ENCODE measurements at regions not wholly inside any gene's neighbourhood (a gene's known extent, or its start where the extent isn't known, plus 50 kb on each side); places are given as distances from the start of the nearest gene placed in this dataset.

- Mint-ChIP-seq H3K27me3 (no peaks in the 10 kb centered on the region), H3K4me1 (no peaks in the 10 kb centered on the region), H3K4me3 (no peak overlapping the region), H3K36me3 (ENCODE audit: low read depth) (no peaks in the 10 kb centered on the region), H3K27ac (no peak overlapping the region)
- no peak for ATAC-seq
- no peak for DNase-seq
- H3K9me3 ChIP-seq (ENCODE audit: control insufficient read depth, low read length, poor library complexity, severe bottlenecking), result no peaks in the 10 kb centered on the region
Measured at GRCh38 chr5:2257326-2258244, 374.9 kb upstream of the IRX4 start.

GRCh38 chr5:2256691-2257280 is 374.1 kb upstream of the IRX4 start:
- no peak for ATAC-seq
- H3K27ac Mint-ChIP-seq, result no peak overlapping the region
- no peaks in the 10 kb centered on the region for H3K4me1 Mint-ChIP-seq
- no peaks in the 10 kb centered on the region for H3K36me3 Mint-ChIP-seq (ENCODE audit: low read depth)
- no peak overlapping the region for H3K4me3 Mint-ChIP-seq
- H3K27me3 Mint-ChIP-seq, result no peaks in the 10 kb centered on the region
- no peak for DNase-seq
- H3K9me3 ChIP-seq (ENCODE audit: control insufficient read depth, low read length, poor library complexity, severe bottlenecking), result no peaks in the 10 kb centered on the region

GRCh38 chr5:2255915-2256690 is 373.4 kb upstream of the IRX4 start:
- Mint-ChIP-seq H3K27me3 (no peaks in the 10 kb centered on the region), H3K4me3 (no peak overlapping the region), H3K4me1 (no peaks in the 10 kb centered on the region), H3K36me3 (ENCODE audit: low read depth) (no peaks in the 10 kb centered on the region), H3K27ac (no peak overlapping the region)
- H3K9me3 ChIP-seq (ENCODE audit: control insufficient read depth, low read length, poor library complexity, severe bottlenecking), result no peaks in the 10 kb centered on the region
- no peak for DNase-seq
- ATAC-seq, result no peak

- Mint-ChIP-seq H3K36me3 (ENCODE audit: low read depth) (no peaks in the 10 kb centered on the region), H3K27me3 (no peaks in the 10 kb centered on the region), H3K27ac (no peak overlapping the region), H3K4me1 (no peaks in the 10 kb centered on the region), H3K4me3 (no peak overlapping the region)
- no peak for DNase-seq
- ATAC-seq, result no peak
- no peaks in the 10 kb centered on the region for H3K9me3 ChIP-seq (ENCODE audit: control insufficient read depth, low read length, poor library complexity, severe bottlenecking)
Measured at GRCh38 chr5:2254880-2255750, 372.4 kb upstream of the IRX4 start.

GRCh38 chr5:2254406-2254805 is 371.7 kb upstream of the IRX4 start:
- no peak overlapping the region for H3K27ac Mint-ChIP-seq
- no peaks in the 10 kb centered on the region for H3K9me3 ChIP-seq (ENCODE audit: control insufficient read depth, low read length, poor library complexity, severe bottlenecking)
- no peaks in the 10 kb centered on the region for H3K27me3 Mint-ChIP-seq
- ATAC-seq, result no peak
- no peaks in the 10 kb centered on the region for H3K4me1 Mint-ChIP-seq
- no peak overlapping the region for H3K4me3 Mint-ChIP-seq
- DNase-seq, result no peak
- no peaks in the 10 kb centered on the region for H3K36me3 Mint-ChIP-seq (ENCODE audit: low read depth)

- H3K27ac Mint-ChIP-seq, result no peak overlapping the region
- H3K36me3 Mint-ChIP-seq (ENCODE audit: low read depth), result no peaks in the 10 kb centered on the region
- no peaks in the 10 kb centered on the region for H3K27me3 Mint-ChIP-seq
- H3K4me3 Mint-ChIP-seq, result no peak overlapping the region
- H3K9me3 ChIP-seq (ENCODE audit: control insufficient read depth, low read length, poor library complexity, severe bottlenecking), result no peaks in the 10 kb centered on the region
- DNase-seq (no peak), ATAC-seq (no peak)
- H3K4me1 Mint-ChIP-seq, result no peaks in the 10 kb centered on the region
Measured at GRCh38 chr5:2253040-2253975, 370.6 kb upstream of the IRX4 start.

- no peak overlapping the region for H3K4me3 Mint-ChIP-seq
- no peak for DNase-seq
- H3K27ac Mint-ChIP-seq, result no peak overlapping the region
- no peaks in the 10 kb centered on the region for H3K27me3 Mint-ChIP-seq
- H3K9me3 ChIP-seq (ENCODE audit: control insufficient read depth, low read length, poor library complexity, severe bottlenecking), result no peaks in the 10 kb centered on the region
- no peaks in the 10 kb centered on the region for H3K4me1 Mint-ChIP-seq
- no peaks in the 10 kb centered on the region for H3K36me3 Mint-ChIP-seq (ENCODE audit: low read depth)
- ATAC-seq, result no peak
Measured at GRCh38 chr5:2251751-2252150, 369.0 kb upstream of the IRX4 start.

GRCh38 chr5:2251298-2251697 is 368.6 kb upstream of the IRX4 start:
- no peak for DNase-seq
- H3K4me1 Mint-ChIP-seq, result no peaks in the 10 kb centered on the region

GRCh38 chr5:2250365-2250950 is 367.7 kb upstream of the IRX4 start:
- no peaks in the 10 kb centered on the region for H3K9me3 ChIP-seq (ENCODE audit: control insufficient read depth, low read length, poor library complexity, severe bottlenecking)
- DNase-seq, result no peak
- Mint-ChIP-seq H3K4me1 (no peaks in the 10 kb centered on the region), H3K27me3 (no peaks in the 10 kb centered on the region), H3K36me3 (ENCODE audit: low read depth) (no peaks in the 10 kb centered on the region), H3K4me3 (no peak overlapping the region), H3K27ac (no peak overlapping the region)
- ATAC-seq, result no peak

More at GRCh38 chr5:2251298-2251697, 368.6 kb upstream of the IRX4 start:
- Mint-ChIP-seq H3K4me3 (no peak overlapping the region), H3K27me3 (no peaks in the 10 kb centered on the region), H3K36me3 (ENCODE audit: low read depth) (no peaks in the 10 kb centered on the region), H3K27ac (no peak overlapping the region)
- ATAC-seq, result no peak
- no peaks in the 10 kb centered on the region for H3K9me3 ChIP-seq (ENCODE audit: control insufficient read depth, low read length, poor library complexity, severe bottlenecking)

GRCh38 chr5:2249442-2249841 is 366.7 kb upstream of the IRX4 start:
- no peak overlapping the region for H3K27ac Mint-ChIP-seq
- no peaks in the 10 kb centered on the region for H3K9me3 ChIP-seq (ENCODE audit: control insufficient read depth, low read length, poor library complexity, severe bottlenecking)
- H3K4me1 Mint-ChIP-seq, result no peaks in the 10 kb centered on the region
- no peaks in the 10 kb centered on the region for H3K36me3 Mint-ChIP-seq (ENCODE audit: low read depth)
- DNase-seq (no peak), ATAC-seq (no peak)
- no peak overlapping the region for H3K4me3 Mint-ChIP-seq
- peaks cover 4% of the 10 kb centered on the region for H3K27me3 Mint-ChIP-seq

- no peak overlapping the region for H3K4me3 Mint-ChIP-seq
- H3K27me3 Mint-ChIP-seq, result peaks cover 4% of the 10 kb centered on the region
- H3K4me1 Mint-ChIP-seq, result no peaks in the 10 kb centered on the region
- no peak for ATAC-seq
- no peaks in the 10 kb centered on the region for H3K9me3 ChIP-seq (ENCODE audit: control insufficient read depth, low read length, poor library complexity, severe bottlenecking)
- H3K36me3 Mint-ChIP-seq (ENCODE audit: low read depth), result no peaks in the 10 kb centered on the region
- no peak overlapping the region for H3K27ac Mint-ChIP-seq
- no peak for DNase-seq
Measured at GRCh38 chr5:2249026-2249425, 366.3 kb upstream of the IRX4 start.

- H3K4me1 Mint-ChIP-seq, result no peaks in the 10 kb centered on the region
- H3K27ac Mint-ChIP-seq, result no peak overlapping the region
- H3K4me3 Mint-ChIP-seq, result no peak overlapping the region
- ATAC-seq (no peak), DNase-seq (no peak)
- peaks cover 9% of the 10 kb centered on the region for H3K27me3 Mint-ChIP-seq
- no peaks in the 10 kb centered on the region for H3K36me3 Mint-ChIP-seq (ENCODE audit: low read depth)
- no peaks in the 10 kb centered on the region for H3K9me3 ChIP-seq (ENCODE audit: control insufficient read depth, low read length, poor library complexity, severe bottlenecking)
Measured at GRCh38 chr5:2242539-2242938, 359.8 kb upstream of the IRX4 start.

Measured in T-helper 17 cell (primary cell).